DLD1 (cell line): ENCODE measurements at regions not wholly inside any gene's neighbourhood (a gene's known extent, or its start where the extent isn't known, plus 50 kb on each side); places are given as distances from the start of the nearest gene placed in this dataset.
"Not testable (repeated sequence)": the region's sequence is repeated elsewhere in the genome, so short reads cannot be mapped to it uniquely, and the experiment has no call there.

Experiments used
- in situ Hi-C: cut with HindIII; loops from 2 replicates; pipeline ENCODE4 v1.10.0; 2017; ENCODE audit warnings: low sequenced_read_pairs

- in situ Hi-C loops, result no loop called here
Observed at GRCh38 chr4:137890812-137891211, 351.3 kb downstream of the SLC7A11 start.

GRCh38 chr4:137881641-137882040, 349.3 kb upstream of the PCDH18 start:
- in situ Hi-C loops, result no loop called here

GRCh38 chr4:137868067-137868466, 335.8 kb upstream of the PCDH18 start:
- in situ Hi-C loops, result not testable (repeated sequence)

GRCh38 chr4:137866671-137867070, 334.4 kb upstream of the PCDH18 start:
- in situ Hi-C loops, result no loop called here

GRCh38 chr4:137861682-137862081, 329.4 kb upstream of the PCDH18 start:
- in situ Hi-C loops, result no loop called here

GRCh38 chr4:137853424-137853823, 321.1 kb upstream of the PCDH18 start:
- in situ Hi-C loops, result no loop called here

GRCh38 chr4:137852326-137852725, 320.0 kb upstream of the PCDH18 start:
- in situ Hi-C loops, result no loop called here

GRCh38 chr4:137851435-137851834, 319.1 kb upstream of the PCDH18 start:
- in situ Hi-C loops, result no loop called here

- in situ Hi-C loops, result not testable (repeated sequence)
Observed at GRCh38 chr4:137827945-137828344, 295.7 kb upstream of the PCDH18 start.

- in situ Hi-C loops, result no loop called here
Observed at GRCh38 chr4:137825505-137825904, 293.2 kb upstream of the PCDH18 start.

GRCh38 chr4:137823007-137823406, 290.7 kb upstream of the PCDH18 start:
- in situ Hi-C loops, result loop anchor here (25.0 kb wide), 1 partner anchor 589 kb away; no protein-coding TSS in a partner anchor

GRCh38 chr4:137819964-137820383, 287.7 kb upstream of the PCDH18 start:
- in situ Hi-C loops, result loop anchor here (25.0 kb wide), 1 partner anchor 592 kb away; no protein-coding TSS in a partner anchor

GRCh38 chr4:137812258-137812657, 280.0 kb upstream of the PCDH18 start:
- in situ Hi-C loops, result loop anchor here (25.0 kb wide), 1 partner anchor 600 kb away; no protein-coding TSS in a partner anchor

- in situ Hi-C loops, result loop anchor here (25.0 kb wide), 1 partner anchor 606 kb away; no protein-coding TSS in a partner anchor
Observed at GRCh38 chr4:137806420-137806819, 274.1 kb upstream of the PCDH18 start.

GRCh38 chr4:137804906-137805495, 272.7 kb upstream of the PCDH18 start:
- in situ Hi-C loops, result loop anchor here (25.0 kb wide), 1 partner anchor 607 kb away; no protein-coding TSS in a partner anchor

GRCh38 chr4:137800861-137801260, 268.6 kb upstream of the PCDH18 start:
- in situ Hi-C loops, result loop anchor here (25.0 kb wide), 1 partner anchor 611 kb away; no protein-coding TSS in a partner anchor

GRCh38 chr4:137794764-137795254, 262.5 kb upstream of the PCDH18 start:
- in situ Hi-C loops, result loop anchor here (25.0 kb wide), 1 partner anchor 658 kb away; no protein-coding TSS in a partner anchor

GRCh38 chr4:137789263-137789662, 257.0 kb upstream of the PCDH18 start:
- in situ Hi-C loops, result loop anchor here (25.0 kb wide), 1 partner anchor 652 kb away; no protein-coding TSS in a partner anchor

GRCh38 chr4:137783923-137784322, 251.6 kb upstream of the PCDH18 start:
- in situ Hi-C loops, result loop anchor here (25.0 kb wide), 1 partner anchor 647 kb away; no protein-coding TSS in a partner anchor

- in situ Hi-C loops, result loop anchor here (25.0 kb wide), 1 partner anchor 638 kb away; no protein-coding TSS in a partner anchor
Observed at GRCh38 chr4:137775701-137776100, 243.4 kb upstream of the PCDH18 start.

GRCh38 chr4:137774501-137774900, 242.2 kb upstream of the PCDH18 start:
- in situ Hi-C loops, result no loop called here

- in situ Hi-C loops, result no loop called here
Observed at GRCh38 chr4:137768881-137769280, 236.6 kb upstream of the PCDH18 start.
